ENCODE measurements at regions not wholly inside any gene's neighbourhood (a gene's known extent, or its start where the extent isn't known, plus 50 kb on each side); places are given as distances from the start of the nearest gene placed in this dataset.

DNA sequence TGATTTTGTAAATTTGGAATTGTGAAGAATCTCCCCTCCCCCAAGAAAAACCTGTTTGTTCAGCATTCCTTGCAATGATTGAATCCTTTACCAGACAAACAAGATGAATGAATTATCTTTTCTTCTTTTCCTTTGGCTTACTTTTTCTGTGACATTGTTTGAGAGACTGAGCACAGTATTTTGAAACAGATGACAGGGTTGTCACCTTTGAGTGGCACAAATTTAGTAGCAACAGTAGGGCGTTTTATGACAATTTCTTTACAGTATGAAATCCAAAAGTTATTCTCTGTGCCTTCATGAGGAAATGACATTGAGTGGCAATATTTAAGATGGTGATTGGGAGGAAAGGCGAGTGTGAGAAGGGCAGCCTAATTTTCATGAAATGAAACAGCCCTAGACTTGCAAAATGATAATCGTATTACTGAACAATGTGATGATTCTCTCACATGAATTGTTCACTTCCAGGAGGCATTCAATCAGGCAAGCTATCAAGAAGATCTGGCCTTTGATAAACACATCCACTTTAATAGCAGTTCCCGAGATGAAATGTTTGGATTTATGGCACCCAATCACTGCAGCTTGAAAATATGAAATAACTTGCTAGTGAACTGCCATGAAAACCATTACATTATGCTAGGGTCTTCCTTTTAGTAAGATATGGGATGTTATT is 68.6 kb upstream of the SCEL start:
- Histone ChIP-seq H3K4me2 (ENCODE audit: low read depth, low read length, poor library complexity, severe bottlenecking) (no peak overlapping the region), H3K27ac (ENCODE audit: low read depth, low read length) (no peak overlapping the region), H2AFZ (ENCODE audit: low read depth, low read length, severe bottlenecking) (no peak overlapping the region), H3K36me3 (ENCODE audit: low read length) (no peaks in the 10 kb centered on the region), H3K9me3 (ENCODE audit: insufficient read depth, low read length) (no peaks in the 10 kb centered on the region), H4K20me1 (ENCODE audit: low read depth, low read length) (no peaks in the 10 kb centered on the region), H3K27me3 (ENCODE audit: low read length) (no peaks in the 10 kb centered on the region), H3K9ac (ENCODE audit: low read length) (no peak overlapping the region), H3K9me2 (replicated peaks; ENCODE audit: insufficient read depth, low read length) (no peaks in the 10 kb centered on the region), H3F3A (ENCODE audit: insufficient read depth) (no peaks in the 10 kb centered on the region), H3K79me2 (ENCODE audit: insufficient read depth, low read length) (no peaks in the 10 kb centered on the region), H3K4me3 (ENCODE audit: insufficient read depth, low read length, poor library complexity, severe bottlenecking) (no peak overlapping the region)
- TF ChIP-seq, protein P1, sequence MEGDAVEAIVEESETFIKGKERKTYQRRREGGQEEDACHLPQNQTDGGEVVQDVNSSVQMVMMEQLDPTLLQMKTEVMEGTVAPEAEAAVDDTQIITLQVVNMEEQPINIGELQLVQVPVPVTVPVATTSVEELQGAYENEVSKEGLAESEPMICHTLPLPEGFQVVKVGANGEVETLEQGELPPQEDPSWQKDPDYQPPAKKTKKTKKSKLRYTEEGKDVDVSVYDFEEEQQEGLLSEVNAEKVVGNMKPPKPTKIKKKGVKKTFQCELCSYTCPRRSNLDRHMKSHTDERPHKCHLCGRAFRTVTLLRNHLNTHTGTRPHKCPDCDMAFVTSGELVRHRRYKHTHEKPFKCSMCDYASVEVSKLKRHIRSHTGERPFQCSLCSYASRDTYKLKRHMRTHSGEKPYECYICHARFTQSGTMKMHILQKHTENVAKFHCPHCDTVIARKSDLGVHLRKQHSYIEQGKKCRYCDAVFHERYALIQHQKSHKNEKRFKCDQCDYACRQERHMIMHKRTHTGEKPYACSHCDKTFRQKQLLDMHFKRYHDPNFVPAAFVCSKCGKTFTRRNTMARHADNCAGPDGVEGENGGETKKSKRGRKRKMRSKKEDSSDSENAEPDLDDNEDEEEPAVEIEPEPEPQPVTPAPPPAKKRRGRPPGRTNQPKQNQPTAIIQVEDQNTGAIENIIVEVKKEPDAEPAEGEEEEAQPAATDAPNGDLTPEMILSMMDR (IDR thresholded peaks at IDR 0.05; ENCODE audit: insufficient read depth, low read length, poor library complexity, severe bottlenecking) = no peak
- no peak for TF ChIP-seq EZH2phosphoT487 (conservative IDR thresholded peaks at IDR 0.05; ENCODE audit: low read length)

DNA sequence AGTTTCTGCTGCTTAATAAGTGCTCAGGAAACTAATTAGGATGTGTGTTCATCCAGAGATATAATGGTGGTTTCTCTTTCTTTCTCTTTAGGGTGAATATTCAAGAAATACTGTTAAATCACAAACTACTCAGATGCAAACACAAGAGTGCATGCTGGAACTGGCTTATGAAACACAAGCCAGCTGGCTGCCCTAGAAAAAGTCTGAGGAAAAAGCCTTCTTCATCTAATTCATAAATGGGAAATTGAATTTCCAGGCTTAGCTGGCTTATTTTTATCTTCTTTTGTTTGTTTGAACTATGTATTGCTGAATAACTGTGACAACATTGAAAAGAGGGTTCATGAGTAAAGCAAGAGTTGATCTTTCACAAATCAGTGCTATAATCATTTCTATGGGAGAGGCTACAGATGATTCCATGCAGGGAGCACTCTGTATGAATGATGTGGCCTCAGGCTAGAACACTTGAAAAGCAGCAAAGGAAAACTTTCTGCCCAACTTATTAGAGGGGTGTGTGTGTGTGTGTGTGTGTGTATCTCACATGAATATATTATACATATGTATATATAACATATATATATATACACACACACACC is 69.8 kb upstream of the SCEL start:
- Histone ChIP-seq H3K36me3 (ENCODE audit: low read length) (no peaks in the 10 kb centered on the region), H2AFZ (ENCODE audit: low read depth, low read length, severe bottlenecking) (no peak overlapping the region), H3K27ac (ENCODE audit: low read depth, low read length) (no peak overlapping the region), H3K9ac (ENCODE audit: low read length) (no peak overlapping the region), H3F3A (ENCODE audit: insufficient read depth) (no peaks in the 10 kb centered on the region), H3K79me2 (ENCODE audit: insufficient read depth, low read length) (no peaks in the 10 kb centered on the region), H4K20me1 (ENCODE audit: low read depth, low read length) (no peaks in the 10 kb centered on the region), H3K9me3 (ENCODE audit: insufficient read depth, low read length) (no peaks in the 10 kb centered on the region), H3K9me2 (replicated peaks; ENCODE audit: insufficient read depth, low read length) (no peaks in the 10 kb centered on the region), H3K4me2 (ENCODE audit: low read depth, low read length, poor library complexity, severe bottlenecking) (no peak overlapping the region), H3K4me3 (ENCODE audit: insufficient read depth, low read length, poor library complexity, severe bottlenecking) (no peak overlapping the region), H3K27me3 (ENCODE audit: low read length) (no peaks in the 10 kb centered on the region)
- TF ChIP-seq EZH2phosphoT487 (conservative IDR thresholded peaks at IDR 0.05; ENCODE audit: low read length) = no peak
- TF ChIP-seq, protein P1 (IDR thresholded peaks at IDR 0.05; ENCODE audit: insufficient read depth, low read length, poor library complexity, severe bottlenecking) = no peak

GRCh38 chr13:77460195-77460594 is 75.3 kb upstream of the SCEL start:
- Histone ChIP-seq H3K36me3 (ENCODE audit: low read length) (no peaks in the 10 kb centered on the region), H4K20me1 (ENCODE audit: low read depth, low read length) (no peaks in the 10 kb centered on the region), H3K27me3 (ENCODE audit: low read length) (no peaks in the 10 kb centered on the region), H3K27ac (ENCODE audit: low read depth, low read length) (no peak overlapping the region), H3F3A (ENCODE audit: insufficient read depth) (no peaks in the 10 kb centered on the region), H3K9ac (ENCODE audit: low read length) (no peak overlapping the region), H3K4me3 (ENCODE audit: insufficient read depth, low read length, poor library complexity, severe bottlenecking) (no peak overlapping the region), H3K79me2 (ENCODE audit: insufficient read depth, low read length) (no peaks in the 10 kb centered on the region), H3K4me2 (ENCODE audit: low read depth, low read length, poor library complexity, severe bottlenecking) (no peak overlapping the region), H3K9me2 (replicated peaks; ENCODE audit: insufficient read depth, low read length) (no peaks in the 10 kb centered on the region), H2AFZ (ENCODE audit: low read depth, low read length, severe bottlenecking) (no peak overlapping the region), H3K9me3 (ENCODE audit: insufficient read depth, low read length) (no peaks in the 10 kb centered on the region)
- TF ChIP-seq, protein P1 (IDR thresholded peaks at IDR 0.05; ENCODE audit: insufficient read depth, low read length, poor library complexity, severe bottlenecking) = no peak
- no peak for TF ChIP-seq EZH2phosphoT487 (conservative IDR thresholded peaks at IDR 0.05; ENCODE audit: low read length)
